HK-2 (cell line): ENCODE measurements at regions not wholly inside any gene's neighbourhood (a gene's known extent, or its start where the extent isn't known, plus 50 kb on each side); places are given as distances from the start of the nearest gene placed in this dataset.
"Not testable (repeated sequence)": the region's sequence is repeated elsewhere in the genome, so short reads cannot be mapped to it uniquely, and the experiment has no call there.

ENCODE experiments used
- DNase-seq: peaks from one replicate; pipeline ENCODE4 v3.0.0-alpha.2; 2018; ENCODE audit not compliant: unreplicated experiment

- DNase-seq: no peak
Measured at GRCh38 chr22:19599626-19600243, 75.5 kb upstream of the CLDN5 start.

- not testable (repeated sequence) for DNase-seq
Measured at GRCh38 chr22:19603346-19603745, 79.1 kb upstream of the CLDN5 start.

- DNase-seq: no peak
Measured at GRCh38 chr22:19603767-19604166, 79.6 kb upstream of the CLDN5 start.

GRCh38 chr22:19604711-19605268, 80.6 kb upstream of the CLDN5 start:
- DNase-seq: no peak

GRCh38 chr22:19605508-19606331, 81.5 kb upstream of the CLDN5 start:
- no peak for DNase-seq

GRCh38 chr22:19606332-19607191, 82.4 kb upstream of the CLDN5 start:
- DNase-seq: no peak

GRCh38 chr22:19607192-19608002, 83.2 kb upstream of the CLDN5 start:
- no peak for DNase-seq

GRCh38 chr22:19608003-19608690, 83.9 kb upstream of the CLDN5 start:
- DNase-seq: no peak

- not testable (repeated sequence) for DNase-seq
Measured at GRCh38 chr22:19609753-19610152, 85.5 kb upstream of the CLDN5 start.

GRCh38 chr22:19610518-19611253, 86.5 kb upstream of the CLDN5 start:
- DNase-seq: no peak

- DNase-seq: no peak
Measured at GRCh38 chr22:19611590-19611989, 87.4 kb upstream of the CLDN5 start.

- DNase-seq: no peak
Measured at GRCh38 chr22:19612866-19613572, 88.8 kb upstream of the CLDN5 start.

GRCh38 chr22:19614536-19614863, 90.3 kb upstream of the CLDN5 start:
- no peak for DNase-seq

GRCh38 chr22:19615001-19615461, 90.8 kb upstream of the CLDN5 start:
- DNase-seq: no peak

- no peak for DNase-seq
Measured at GRCh38 chr22:19615867-19616581, 91.8 kb upstream of the CLDN5 start.

- DNase-seq: no peak
Measured at GRCh38 chr22:19619144-19620009, 94.9 kb upstream of the SEPTIN5 start.

GRCh38 chr22:19620742-19621371, 93.4 kb upstream of the SEPTIN5 start:
- no peak for DNase-seq
